ENCODE measurements at regions not wholly inside any gene's neighbourhood (a gene's known extent, or its start where the extent isn't known, plus 50 kb on each side); places are given as distances from the start of the nearest gene placed in this dataset.

GRCh38 chr7:25625306-25625992 lies 397.2 kb upstream of the NPVF start:
- Mint-ChIP-seq H3K27ac (no peak overlapping the region), H3K36me3 (ENCODE audit: low read depth) (no peaks in the 10 kb centered on the region), H3K27me3 (ENCODE audit: low read depth) (no peaks in the 10 kb centered on the region), H3K9me3 (no peaks in the 10 kb centered on the region), H3K4me3 (no peak overlapping the region), H3K4me1 (ENCODE audit: low read depth) (peaks cover 9% of the 10 kb centered on the region)
- no peak for DNase-seq
- CTCF ChIA-PET = no interaction called here
- intact Hi-C loops (cut with micrococcal nuclease) = no loop called here

DNA sequence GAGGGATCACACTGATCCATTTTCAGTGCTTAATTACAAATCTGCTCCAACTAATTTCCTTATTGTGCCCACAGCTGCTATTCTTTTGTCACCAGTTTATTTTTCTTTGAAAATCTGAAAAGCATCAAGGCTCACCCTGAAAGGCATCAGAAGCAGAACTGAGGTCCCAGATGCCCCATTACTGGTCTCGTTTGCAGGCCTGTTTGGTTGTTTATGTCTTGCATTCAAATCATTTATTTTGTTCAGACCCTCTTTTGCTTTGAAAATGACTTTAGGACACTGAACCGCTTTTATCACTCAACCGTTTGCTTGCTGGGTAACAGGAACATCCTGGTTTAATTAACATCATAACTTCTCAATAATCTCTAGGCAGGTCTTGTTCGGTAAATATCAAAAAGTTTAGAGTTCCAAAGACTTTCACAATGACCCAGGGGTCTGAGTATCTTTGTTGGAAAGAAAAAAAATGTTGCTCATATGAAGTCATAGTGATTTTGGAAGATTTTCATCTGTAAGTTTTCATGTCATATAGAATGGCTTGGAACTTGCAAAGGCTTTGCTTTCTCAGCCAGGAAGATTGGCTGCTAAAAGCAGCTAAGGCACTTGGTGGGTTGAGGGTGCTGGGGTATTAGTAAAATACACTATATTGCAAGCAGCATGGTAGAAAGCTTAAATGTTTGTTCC lies 398.3 kb upstream of the NPVF start:
- H3K4me1 Mint-ChIP-seq (ENCODE audit: low read depth) = peaks cover 2% of the 10 kb centered on the region

DNA sequence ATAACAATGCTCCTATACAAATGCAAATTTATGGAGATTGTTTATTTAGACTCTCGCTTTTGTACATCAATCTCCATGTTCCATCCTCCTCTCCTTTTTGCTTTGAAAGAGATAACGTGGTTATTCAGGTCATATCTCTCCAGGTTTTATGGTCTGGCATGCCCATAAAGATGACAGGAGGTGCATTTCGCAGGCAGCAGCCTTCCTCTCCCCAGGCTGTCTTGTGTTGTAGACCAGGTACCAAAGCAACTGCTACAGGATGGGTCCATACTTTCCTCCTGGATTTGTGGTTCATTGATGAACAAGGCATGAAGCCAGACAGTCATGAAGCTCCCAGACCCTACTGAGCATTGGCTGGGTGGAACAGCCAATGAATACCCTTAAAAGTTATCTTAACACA lies 400.2 kb upstream of the NPVF start:
- intact Hi-C loops (cut with micrococcal nuclease) = no loop called here
- CTCF ChIA-PET = interaction anchor here (0.5 kb wide), 1 partner anchor 749 kb away, joined by 5 read pairs; no protein-coding TSS in a partner anchor

More for the DNA sequence above, 398.3 kb upstream of the NPVF start:
- intact Hi-C loops (cut with micrococcal nuclease) = no loop called here
- Mint-ChIP-seq H3K27ac (no peak overlapping the region), H3K27me3 (ENCODE audit: low read depth) (no peaks in the 10 kb centered on the region), H3K4me3 (no peak overlapping the region), H3K9me3 (no peaks in the 10 kb centered on the region), H3K36me3 (ENCODE audit: low read depth) (no peaks in the 10 kb centered on the region)
- CTCF ChIA-PET = interaction anchor here (0.6 kb wide), 1 partner anchor 10 kb away, joined by 3 read pairs; no protein-coding TSS in a partner anchor
- no peak for DNase-seq

GRCh38 chr7:25632616-25633015 lies 404.3 kb upstream of the NPVF start:
- Mint-ChIP-seq H3K9me3 (no peaks in the 10 kb centered on the region), H3K4me3 (no peak overlapping the region), H3K36me3 (ENCODE audit: low read depth) (no peaks in the 10 kb centered on the region), H3K4me1 (ENCODE audit: low read depth) (no peaks in the 10 kb centered on the region), H3K27me3 (ENCODE audit: low read depth) (no peaks in the 10 kb centered on the region), H3K27ac (no peak overlapping the region)
- DNase-seq = no peak
- intact Hi-C loops (cut with micrococcal nuclease) = no loop called here
- CTCF ChIA-PET = interaction anchor here (0.9 to 1.2 kb wide), 2 partner anchors 242 to 1577 kb away, joined by 3 read pairs; no protein-coding TSS in a partner anchor

More for the DNA sequence above, 400.2 kb upstream of the NPVF start:
- no peak for DNase-seq
- no peak overlapping the region for H3K4me3 Mint-ChIP-seq
- H3K27ac Mint-ChIP-seq = no peak overlapping the region
- no peaks in the 10 kb centered on the region for H3K9me3 Mint-ChIP-seq
- H3K27me3 Mint-ChIP-seq (ENCODE audit: low read depth) = no peaks in the 10 kb centered on the region
- H3K4me1 Mint-ChIP-seq (ENCODE audit: low read depth) = peaks cover 2% of the 10 kb centered on the region
- H3K36me3 Mint-ChIP-seq (ENCODE audit: low read depth) = no peaks in the 10 kb centered on the region

GRCh38 chr7:25633426-25634036 lies 405.2 kb upstream of the NPVF start:
- no peak for DNase-seq
- no peaks in the 10 kb centered on the region for H3K9me3 Mint-ChIP-seq
- H3K4me3 Mint-ChIP-seq = no peak overlapping the region
- no peaks in the 10 kb centered on the region for H3K27me3 Mint-ChIP-seq (ENCODE audit: low read depth)
- H3K36me3 Mint-ChIP-seq (ENCODE audit: low read depth) = no peaks in the 10 kb centered on the region
- H3K27ac Mint-ChIP-seq = no peak overlapping the region
- H3K4me1 Mint-ChIP-seq (ENCODE audit: low read depth) = no peaks in the 10 kb centered on the region
- CTCF ChIA-PET = interaction anchor here (0.9 to 1.2 kb wide), 2 partner anchors 243 to 1576 kb away, joined by 3 read pairs; no protein-coding TSS in a partner anchor
- intact Hi-C loops (cut with micrococcal nuclease) = no loop called here

DNA sequence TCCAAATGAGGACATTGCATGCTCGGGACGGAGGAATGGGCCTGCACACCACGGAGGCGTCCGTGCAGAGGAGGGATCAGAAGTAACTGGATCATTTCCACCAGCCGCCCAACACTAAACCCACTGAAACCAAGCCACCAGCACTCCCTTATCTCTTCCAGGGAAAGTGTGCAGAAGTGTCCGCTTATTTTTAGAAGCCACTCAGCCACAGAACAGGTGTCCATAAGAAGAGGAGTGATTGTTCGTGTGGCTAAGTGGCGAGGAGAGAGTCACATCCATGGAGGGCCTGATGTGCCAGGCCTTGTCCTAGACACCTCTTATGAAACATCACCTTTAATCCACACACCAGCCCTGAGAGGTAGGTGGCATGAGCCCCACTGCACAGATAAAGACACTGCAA lies 407.9 kb upstream of the NPVF start:
- DNase-seq = no peak
- Mint-ChIP-seq H3K4me1 (ENCODE audit: low read depth) (no peaks in the 10 kb centered on the region), H3K27me3 (ENCODE audit: low read depth) (no peaks in the 10 kb centered on the region), H3K36me3 (ENCODE audit: low read depth) (no peaks in the 10 kb centered on the region), H3K4me3 (no peak overlapping the region), H3K27ac (no peak overlapping the region), H3K9me3 (no peaks in the 10 kb centered on the region)
- intact Hi-C loops (cut with micrococcal nuclease) = no loop called here
- CTCF ChIA-PET = no interaction called here

DNA sequence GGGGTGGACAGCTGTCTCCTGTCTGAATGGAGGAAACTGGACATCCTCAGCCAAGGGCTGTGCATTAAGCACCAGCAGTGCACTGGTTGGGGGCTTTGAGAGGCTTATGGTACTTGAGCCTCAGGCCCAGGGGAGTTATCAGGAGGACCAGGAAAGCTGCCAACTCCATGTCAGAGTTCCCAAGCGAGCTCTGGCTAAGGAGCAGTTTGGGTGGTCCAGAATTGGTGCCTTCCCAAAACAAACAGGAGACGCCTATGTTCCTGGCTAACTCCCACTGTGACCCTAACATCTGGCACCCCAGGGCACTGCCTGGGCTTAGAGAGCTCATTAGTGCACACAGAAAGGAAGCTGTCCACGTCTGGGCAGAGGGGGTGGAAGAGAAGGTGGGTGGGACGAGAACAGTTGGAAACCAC lies 408.6 kb upstream of the NPVF start:
- intact Hi-C loops (cut with micrococcal nuclease) = no loop called here
- CTCF ChIA-PET = no interaction called here

GRCh38 chr7:25638068-25638467 lies 409.8 kb upstream of the NPVF start:
- Mint-ChIP-seq H3K4me3 (no peak overlapping the region), H3K4me1 (ENCODE audit: low read depth) (no peaks in the 10 kb centered on the region), H3K36me3 (ENCODE audit: low read depth) (no peaks in the 10 kb centered on the region), H3K27ac (no peak overlapping the region), H3K9me3 (no peaks in the 10 kb centered on the region), H3K27me3 (ENCODE audit: low read depth) (no peaks in the 10 kb centered on the region)
- no peak for DNase-seq
- CTCF ChIA-PET = no interaction called here
- intact Hi-C loops (cut with micrococcal nuclease) = no loop called here

More for the DNA sequence above, 408.6 kb upstream of the NPVF start:
- H3K4me1 Mint-ChIP-seq (ENCODE audit: low read depth) = no peaks in the 10 kb centered on the region
- DNase-seq = no peak
- no peak overlapping the region for H3K4me3 Mint-ChIP-seq
- H3K9me3 Mint-ChIP-seq = no peaks in the 10 kb centered on the region
- H3K36me3 Mint-ChIP-seq (ENCODE audit: low read depth) = no peaks in the 10 kb centered on the region
- no peaks in the 10 kb centered on the region for H3K27me3 Mint-ChIP-seq (ENCODE audit: low read depth)
- H3K27ac Mint-ChIP-seq = no peak overlapping the region

DNA sequence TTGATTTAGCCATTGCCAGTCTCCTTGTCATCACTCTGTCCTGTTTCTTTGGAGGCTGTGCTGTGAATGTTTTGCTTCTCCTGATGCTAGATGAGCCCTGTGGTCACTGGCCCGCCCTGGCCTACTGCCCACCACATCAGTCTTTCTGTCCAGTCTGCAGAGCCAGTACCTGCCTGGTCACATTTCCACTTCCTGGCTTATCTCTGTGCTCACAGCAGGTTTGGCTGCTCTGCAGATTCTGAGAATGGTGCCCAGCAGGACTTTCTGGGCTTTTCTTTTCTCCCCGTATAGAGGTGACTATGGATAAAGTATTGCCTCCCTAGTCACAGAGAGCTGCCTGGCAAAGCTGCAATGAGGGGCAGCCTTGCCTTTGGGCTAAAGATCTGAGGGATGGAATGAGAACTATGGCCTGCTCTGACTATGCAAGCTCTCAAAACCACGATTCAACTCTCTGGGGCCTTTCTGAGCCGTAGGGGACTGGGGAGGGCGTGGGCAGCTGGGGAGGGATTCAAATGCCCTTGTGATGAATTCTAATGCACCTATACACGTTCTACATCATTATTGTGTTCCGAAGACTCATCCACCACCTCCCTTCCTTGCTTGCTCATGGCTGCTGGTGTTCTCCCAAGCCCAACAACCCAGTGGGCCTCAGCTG lies 410.4 kb upstream of the NPVF start:
- intact Hi-C loops (cut with micrococcal nuclease) = no loop called here
- Mint-ChIP-seq H3K4me3 (no peak overlapping the region), H3K27ac (no peak overlapping the region), H3K4me1 (ENCODE audit: low read depth) (no peaks in the 10 kb centered on the region), H3K9me3 (no peaks in the 10 kb centered on the region), H3K36me3 (ENCODE audit: low read depth) (no peaks in the 10 kb centered on the region), H3K27me3 (ENCODE audit: low read depth) (no peaks in the 10 kb centered on the region)
- CTCF ChIA-PET = no interaction called here
- no peak for DNase-seq

GRCh38 chr7:25642849-25643248 lies 414.6 kb upstream of the NPVF start:
- Mint-ChIP-seq H3K27me3 (ENCODE audit: low read depth) (no peaks in the 10 kb centered on the region), H3K27ac (no peak overlapping the region), H3K4me3 (no peak overlapping the region), H3K36me3 (ENCODE audit: low read depth) (no peaks in the 10 kb centered on the region), H3K9me3 (no peaks in the 10 kb centered on the region), H3K4me1 (ENCODE audit: low read depth) (no peaks in the 10 kb centered on the region)
- no peak for DNase-seq
- CTCF ChIA-PET = no interaction called here
- intact Hi-C loops (cut with micrococcal nuclease) = no loop called here

GRCh38 chr7:25643286-25643685 lies 415.0 kb upstream of the NPVF start:
- no peak for DNase-seq
- Mint-ChIP-seq H3K4me1 (ENCODE audit: low read depth) (no peaks in the 10 kb centered on the region), H3K4me3 (no peak overlapping the region), H3K9me3 (no peaks in the 10 kb centered on the region), H3K27me3 (ENCODE audit: low read depth) (no peaks in the 10 kb centered on the region), H3K27ac (no peak overlapping the region), H3K36me3 (ENCODE audit: low read depth) (no peaks in the 10 kb centered on the region)
- CTCF ChIA-PET = no interaction called here
- intact Hi-C loops (cut with micrococcal nuclease) = no loop called here

- Mint-ChIP-seq H3K27me3 (ENCODE audit: low read depth) (no peaks in the 10 kb centered on the region), H3K4me3 (no peak overlapping the region), H3K36me3 (ENCODE audit: low read depth) (no peaks in the 10 kb centered on the region), H3K9me3 (no peaks in the 10 kb centered on the region), H3K4me1 (ENCODE audit: low read depth) (no peaks in the 10 kb centered on the region), H3K27ac (no peak overlapping the region)
- DNase-seq = no peak
- CTCF ChIA-PET = no interaction called here
- intact Hi-C loops (cut with micrococcal nuclease) = no loop called here
These were observed 415.6 kb upstream of the NPVF start for GRCh38 chr7:25643770-25644394.

Data from activated naive CD4-positive, alpha-beta T cell treated with anti-CD3 and anti-CD28 coated beads for 36 hours (primary cell).